ENCODE measurements at regions not wholly inside any gene's neighbourhood (a gene's known extent, or its start where the extent isn't known, plus 50 kb on each side); places are given as distances from the start of the nearest gene placed in this dataset.

GRCh38 chr18:22836932-22837331, 96.2 kb upstream of the RBBP8 start:
- TF ChIP-seq REST (IDR thresholded peaks at IDR 0.05; ENCODE audit: insufficient read depth in 1 of 2, low read depth in 2 of 2, low read length in 2 of 2) (no peak), TAF1 (IDR thresholded peaks at IDR 0.05; ENCODE audit: borderline replicate concordance, insufficient read depth, low read length) (no peak), POLR2AphosphoS5 (IDR thresholded peaks at IDR 0.05; ENCODE audit: low read depth, low read length) (no peak), SIN3A (IDR thresholded peaks at IDR 0.05; ENCODE audit: borderline replicate concordance, insufficient read depth, low read length) (no peak)
